ENCODE measurements at regions not wholly inside any gene's neighbourhood (a gene's known extent, or its start where the extent isn't known, plus 50 kb on each side); places are given as distances from the start of the nearest gene placed in this dataset.

- DNase-seq (ENCODE audit: low spot score), result no peak
- no peak for TF ChIP-seq CTCF (IDR thresholded peaks at IDR 0.05; ENCODE audit: extremely low read depth, missing control alignments)
Observed at GRCh38 chr1:163912170-163912884, 590.6 kb downstream of the NUF2 start.

- no peak for DNase-seq (ENCODE audit: low spot score)
- TF ChIP-seq CTCF (IDR thresholded peaks at IDR 0.05; ENCODE audit: extremely low read depth, missing control alignments), result no peak
Observed at GRCh38 chr1:163914785-163915413, 593.1 kb downstream of the NUF2 start.

DNA sequence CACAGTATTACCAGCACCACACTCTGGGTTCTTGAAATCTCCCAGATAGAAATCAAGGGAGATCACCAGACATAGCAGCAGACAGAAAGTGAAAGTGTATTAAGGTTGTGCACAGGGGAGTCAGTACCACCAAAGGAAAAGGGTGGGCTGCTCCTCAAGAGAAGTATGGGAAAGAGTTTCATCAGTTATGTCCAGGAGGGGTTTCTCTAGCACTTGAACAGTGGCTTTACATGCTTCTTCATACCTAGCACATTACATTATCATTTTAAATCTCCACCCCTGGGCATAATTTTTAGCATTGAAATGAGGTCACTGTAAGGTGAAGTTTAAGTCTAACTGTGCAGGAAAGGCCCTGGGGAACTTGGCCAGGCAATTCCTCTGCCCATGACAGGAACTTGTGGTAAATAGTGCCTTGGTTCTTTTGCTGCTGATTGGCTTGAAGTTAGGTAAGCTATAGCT is 601.0 kb downstream of the NUF2 start:
- TF ChIP-seq CTCF (IDR thresholded peaks at IDR 0.05; ENCODE audit: extremely low read depth, missing control alignments), result no peak
- peak; percentile 6 for DNase-seq (ENCODE audit: low spot score)

- DNase-seq (ENCODE audit: low spot score), result no peak
- TF ChIP-seq CTCF (IDR thresholded peaks at IDR 0.05; ENCODE audit: extremely low read depth, missing control alignments), result no peak
Observed at GRCh38 chr1:163924041-163924440, 602.3 kb downstream of the NUF2 start.

DNA sequence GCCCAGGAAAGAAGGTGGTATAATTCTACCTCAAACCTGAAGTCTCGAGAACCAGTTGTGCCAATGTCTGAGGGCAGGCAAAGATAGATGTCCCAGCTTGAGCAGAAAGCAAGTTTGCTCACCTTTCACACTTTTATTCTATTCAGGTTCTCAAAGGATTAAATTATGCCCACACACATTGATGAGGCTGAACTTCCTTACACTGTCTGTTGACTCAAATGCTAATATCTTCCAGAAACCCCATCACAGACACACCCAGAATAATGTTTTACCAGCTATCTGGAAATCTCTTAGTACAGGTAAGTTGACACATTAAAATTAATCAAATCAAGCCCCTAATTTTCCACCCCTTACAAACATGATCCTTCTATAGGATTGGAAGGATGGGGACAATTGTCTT is 605.7 kb downstream of the NUF2 start:
- TF ChIP-seq CTCF (IDR thresholded peaks at IDR 0.05; ENCODE audit: extremely low read depth, missing control alignments), result no peak
- DNase-seq (ENCODE audit: low spot score), result no peak

DNA sequence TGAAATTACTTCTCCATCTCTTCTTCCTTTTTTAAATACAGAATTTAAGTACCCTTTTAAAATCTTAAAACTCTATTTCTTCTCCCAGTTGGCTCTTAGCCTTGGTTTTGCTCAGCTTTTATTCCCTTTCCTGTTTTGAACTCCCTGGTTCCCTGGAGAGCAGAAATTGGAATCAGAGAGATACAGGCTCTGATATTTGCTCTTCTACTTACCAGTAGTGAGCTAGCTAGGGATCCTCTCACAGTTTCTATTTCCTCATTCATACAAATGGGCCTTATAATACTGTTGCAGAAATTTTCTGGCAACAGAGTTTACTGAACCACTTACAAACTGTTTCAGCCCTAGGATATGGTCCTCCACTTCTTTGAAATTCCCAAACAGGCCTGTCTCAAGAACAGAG is 606.3 kb downstream of the NUF2 start:
- no peak for TF ChIP-seq CTCF (IDR thresholded peaks at IDR 0.05; ENCODE audit: extremely low read depth, missing control alignments)
- no peak for DNase-seq (ENCODE audit: low spot score)

GRCh38 chr1:163928651-163929050 is 606.9 kb downstream of the NUF2 start:
- no peak for TF ChIP-seq CTCF (IDR thresholded peaks at IDR 0.05; ENCODE audit: extremely low read depth, missing control alignments)
- no peak for DNase-seq (ENCODE audit: low spot score)

Data from GM20000 (cell line).